ENCODE measurements at regions not wholly inside any gene's neighbourhood (a gene's known extent, or its start where the extent isn't known, plus 50 kb on each side); places are given as distances from the start of the nearest gene placed in this dataset.

DNA sequence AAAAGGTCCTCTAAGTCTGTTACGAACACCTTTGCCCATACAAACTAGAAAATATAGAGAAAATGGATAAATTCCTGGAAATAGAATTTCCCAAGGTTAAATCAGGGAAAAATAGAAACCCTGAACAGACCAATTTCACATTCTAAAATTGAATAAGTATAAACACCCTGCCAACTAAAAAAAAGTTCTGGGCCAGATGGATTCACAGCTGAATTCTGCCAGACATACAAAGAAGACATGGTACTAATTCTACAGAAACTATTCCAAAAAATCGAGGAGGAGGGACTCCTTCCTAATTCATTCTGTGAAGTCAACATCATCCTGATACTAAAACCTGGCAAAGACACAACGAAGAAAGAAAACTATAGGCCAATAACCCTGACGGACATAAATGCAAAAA lies 400.4 kb upstream of the SEMA3A start:
- no peak for DNase-seq (ENCODE audit: low spot score)
- Histone ChIP-seq H3K79me2 (ENCODE audit: insufficient read depth, low read depth, low read length) (no peaks in the 10 kb centered on the region), H4K20me1 (ENCODE audit: insufficient read depth, low read length) (no peaks in the 10 kb centered on the region), H3K36me3 (ENCODE audit: insufficient read depth, low read length) (no peaks in the 10 kb centered on the region), H3K4me2 (ENCODE audit: low read length) (no peak overlapping the region), H3K27ac (ENCODE audit: low read depth, low read length, poor library complexity, severe bottlenecking) (no peak overlapping the region), H3K9me3 (ENCODE audit: low read length) (no peaks in the 10 kb centered on the region), H3K9me2 (ENCODE audit: insufficient read depth, low read length) (no peaks in the 10 kb centered on the region), H3K4me3 (ENCODE audit: low read depth, low read length, poor library complexity, severe bottlenecking) (no peak overlapping the region), H2AFZ (ENCODE audit: low read length) (no peak overlapping the region), H3K4me1 (ENCODE audit: insufficient read depth, low read length, poor library complexity, severe bottlenecking) (no peaks in the 10 kb centered on the region)
- ChIA-PET POLR2A (interaction anchor here (0.6 kb wide), 1 partner anchor 1067 kb away, joined by 3 read pairs; no protein-coding TSS in a partner anchor), CTCF (ENCODE audit: unreplicated experiment) (no interaction called here)
- intact Hi-C loops (cut with micrococcal nuclease; ENCODE audit: unreplicated experiment): no loop called here
- BruUV-seq (replicated peaks): no TSS peak
- TF ChIP-seq EZH2phosphoT487 (IDR thresholded peaks at IDR 0.05; ENCODE audit: borderline replicate concordance, low read depth, low read length): no peak
- TF ChIP-seq, protein P1, sequence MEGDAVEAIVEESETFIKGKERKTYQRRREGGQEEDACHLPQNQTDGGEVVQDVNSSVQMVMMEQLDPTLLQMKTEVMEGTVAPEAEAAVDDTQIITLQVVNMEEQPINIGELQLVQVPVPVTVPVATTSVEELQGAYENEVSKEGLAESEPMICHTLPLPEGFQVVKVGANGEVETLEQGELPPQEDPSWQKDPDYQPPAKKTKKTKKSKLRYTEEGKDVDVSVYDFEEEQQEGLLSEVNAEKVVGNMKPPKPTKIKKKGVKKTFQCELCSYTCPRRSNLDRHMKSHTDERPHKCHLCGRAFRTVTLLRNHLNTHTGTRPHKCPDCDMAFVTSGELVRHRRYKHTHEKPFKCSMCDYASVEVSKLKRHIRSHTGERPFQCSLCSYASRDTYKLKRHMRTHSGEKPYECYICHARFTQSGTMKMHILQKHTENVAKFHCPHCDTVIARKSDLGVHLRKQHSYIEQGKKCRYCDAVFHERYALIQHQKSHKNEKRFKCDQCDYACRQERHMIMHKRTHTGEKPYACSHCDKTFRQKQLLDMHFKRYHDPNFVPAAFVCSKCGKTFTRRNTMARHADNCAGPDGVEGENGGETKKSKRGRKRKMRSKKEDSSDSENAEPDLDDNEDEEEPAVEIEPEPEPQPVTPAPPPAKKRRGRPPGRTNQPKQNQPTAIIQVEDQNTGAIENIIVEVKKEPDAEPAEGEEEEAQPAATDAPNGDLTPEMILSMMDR (conservative IDR thresholded peaks at IDR 0.05; ENCODE audit: low read length): no peak

DNA sequence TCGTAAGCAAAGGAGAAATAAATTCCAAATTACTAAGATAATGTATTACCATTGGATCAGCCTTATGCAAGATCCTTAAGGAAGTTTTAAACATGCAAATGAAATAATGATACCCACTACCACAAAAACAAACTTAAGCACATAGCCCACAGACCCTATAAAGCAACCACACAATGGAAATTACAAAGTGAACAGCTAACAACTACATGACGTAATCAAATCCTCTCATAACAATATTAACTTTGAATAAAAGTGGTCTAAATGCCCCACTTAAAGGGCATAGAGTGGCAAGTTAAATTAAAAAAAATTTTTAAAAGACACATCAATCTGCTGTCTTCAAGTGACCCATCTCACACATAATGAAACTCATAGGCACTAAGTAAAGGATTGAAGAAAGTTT lies 397.3 kb upstream of the SEMA3A start:
- Histone ChIP-seq H3K79me2 (ENCODE audit: insufficient read depth, low read depth, low read length) (no peaks in the 10 kb centered on the region), H3K27ac (ENCODE audit: low read depth, low read length, poor library complexity, severe bottlenecking) (no peak overlapping the region), H2AFZ (ENCODE audit: low read length) (no peak overlapping the region), H3K36me3 (ENCODE audit: insufficient read depth, low read length) (no peaks in the 10 kb centered on the region), H3K4me2 (ENCODE audit: low read length) (no peak overlapping the region), H3K9me2 (ENCODE audit: insufficient read depth, low read length) (no peaks in the 10 kb centered on the region), H3K9me3 (ENCODE audit: low read length) (no peaks in the 10 kb centered on the region), H3K4me3 (ENCODE audit: low read depth, low read length, poor library complexity, severe bottlenecking) (no peak overlapping the region), H3K4me1 (ENCODE audit: insufficient read depth, low read length, poor library complexity, severe bottlenecking) (no peaks in the 10 kb centered on the region), H4K20me1 (ENCODE audit: insufficient read depth, low read length) (no peaks in the 10 kb centered on the region)
- TF ChIP-seq, protein P1 (conservative IDR thresholded peaks at IDR 0.05; ENCODE audit: low read length): no peak
- TF ChIP-seq EZH2phosphoT487 (IDR thresholded peaks at IDR 0.05; ENCODE audit: borderline replicate concordance, low read depth, low read length): no peak
- no peak for DNase-seq (ENCODE audit: low spot score)
- intact Hi-C loops (cut with micrococcal nuclease; ENCODE audit: unreplicated experiment): no loop called here
- no TSS peak for BruUV-seq (replicated peaks)
- POLR2A ChIA-PET: no interaction called here
- CTCF ChIA-PET (ENCODE audit: unreplicated experiment): no interaction called here

DNA sequence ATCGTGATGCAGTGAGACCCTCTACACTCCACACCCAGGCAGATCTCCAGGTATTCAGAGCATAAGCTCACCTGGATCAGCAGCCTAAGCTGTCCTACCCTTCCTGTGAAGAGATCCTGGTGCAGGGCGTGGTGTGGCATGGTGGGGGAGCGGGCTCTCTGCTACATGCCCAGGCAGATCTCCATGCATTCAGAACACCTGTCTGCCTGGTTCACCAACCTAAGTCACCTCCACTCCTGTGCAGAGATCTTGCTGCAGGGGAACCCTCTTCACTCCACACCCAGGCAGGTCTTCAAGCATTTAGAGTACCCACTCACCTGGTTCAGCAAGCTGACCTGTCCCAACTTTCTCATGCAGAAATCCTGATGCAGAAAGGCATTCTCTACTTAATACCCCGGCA lies 394.4 kb upstream of the SEMA3A start:
- no TSS peak for BruUV-seq (replicated peaks)
- intact Hi-C loops (cut with micrococcal nuclease; ENCODE audit: unreplicated experiment): no loop called here

More for the DNA sequence above, 394.4 kb upstream of the SEMA3A start:
- CTCF ChIA-PET (ENCODE audit: unreplicated experiment): no interaction called here
- no peak for TF ChIP-seq EZH2phosphoT487 (IDR thresholded peaks at IDR 0.05; ENCODE audit: borderline replicate concordance, low read depth, low read length)
- TF ChIP-seq, protein P1 (conservative IDR thresholded peaks at IDR 0.05; ENCODE audit: low read length): no peak
- no peaks in the 10 kb centered on the region for H3K4me1 ChIP-seq (ENCODE audit: insufficient read depth, low read length, poor library complexity, severe bottlenecking)
- POLR2A ChIA-PET: no interaction called here
- no peaks in the 10 kb centered on the region for H3K9me2 ChIP-seq (ENCODE audit: insufficient read depth, low read length)
- H3K4me2 ChIP-seq (ENCODE audit: low read length): no peak overlapping the region
- H3K79me2 ChIP-seq (ENCODE audit: insufficient read depth, low read depth, low read length): no peaks in the 10 kb centered on the region
- H2AFZ ChIP-seq (ENCODE audit: low read length): no peak overlapping the region
- H3K36me3 ChIP-seq (ENCODE audit: insufficient read depth, low read length): no peaks in the 10 kb centered on the region
- H3K4me3 ChIP-seq (ENCODE audit: low read depth, low read length, poor library complexity, severe bottlenecking): no peak overlapping the region
- H4K20me1 ChIP-seq (ENCODE audit: insufficient read depth, low read length): no peaks in the 10 kb centered on the region
- no peak for DNase-seq (ENCODE audit: low spot score)
- H3K9me3 ChIP-seq (ENCODE audit: low read length): no peaks in the 10 kb centered on the region
- H3K27ac ChIP-seq (ENCODE audit: low read depth, low read length, poor library complexity, severe bottlenecking): no peak overlapping the region
